Liver (tissue), 8 donors: ENCODE measurements at regions not wholly inside any gene's neighbourhood (a gene's known extent, or its start where the extent isn't known, plus 50 kb on each side); places are given as distances from the start of the nearest gene placed in this dataset.

ENCODE experiments used
- DNase-seq: peaks from one replicate; pipeline ENCODE4 v3.0.0-alpha.2; 2017; ENCODE audit warnings: low spot score
- H3K27ac ChIP-seq, 2 donors: one replicate each; pipeline ENCODE4 v1.7.0; 2013; ENCODE audit warnings: inconsistent platforms in 2 of 2, low read length in 2 of 2, control low read depth in 1 of 2, low read depth in 1 of 2, mild to moderate bottlenecking in 1 of 2
- H3K27me3 ChIP-seq, 4 donors: one replicate each; pipeline versions ENCODE4 v1.6.1 to v1.7.0; 2013; ENCODE audit warnings: low read length in 3 of 4, inconsistent platforms in 1 of 4, mild to moderate bottlenecking in 1 of 4, moderate library complexity in 1 of 4; ENCODE audit not compliant: control insufficient read depth in 4 of 4, insufficient read depth in 4 of 4
- H3K36me3 ChIP-seq, 4 donors: one replicate each; pipeline versions ENCODE4 v1.6.1 to v1.7.0; 2013; ENCODE audit warnings: low read length in 3 of 4, mild to moderate bottlenecking in 3 of 4, low read depth in 1 of 4, moderate library complexity in 1 of 4; ENCODE audit not compliant: control insufficient read depth in 4 of 4, insufficient read depth in 3 of 4
- H3K4me1 ChIP-seq, 4 donors: one replicate each; pipeline versions ENCODE4 v1.6.1 to v1.7.0; 2013; ENCODE audit warnings: low read length in 3 of 4, mild to moderate bottlenecking in 3 of 4, moderate library complexity in 1 of 4; ENCODE audit not compliant: control insufficient read depth in 4 of 4, insufficient read depth in 4 of 4
- H3K4me3 ChIP-seq, 3 donors: one replicate each; pipeline versions ENCODE4 v1.6.1 to v1.7.0; 2013; ENCODE audit warnings: low read length in 3 of 3, control low read depth in 1 of 3, low read depth in 1 of 3, mild to moderate bottlenecking in 1 of 3
- H3K9ac ChIP-seq, 2 donors: one replicate each; pipeline ENCODE4 v1.7.0; 2013; ENCODE audit warnings: low read length in 2 of 2, mild to moderate bottlenecking in 2 of 2, moderate library complexity in 2 of 2, control low read depth in 1 of 2, low read depth in 1 of 2
- H3K9me3 ChIP-seq, 4 donors: one replicate each; pipeline versions ENCODE4 v1.6.1 to v1.7.0; 2013; ENCODE audit warnings: low read length in 3 of 4; ENCODE audit not compliant: control insufficient read depth in 4 of 4
- ATF3 ChIP-seq: IDR thresholded peaks from 2 replicates; pipeline ENCODE4 v1.6.1; 2016; ENCODE audit warnings: antibody characterized with exemption
- CTCF ChIP-seq: fragments of 150-350 bp; IDR thresholded peaks from 2 replicates; pipeline ENCODE4 v1.5.1; 2017; ENCODE audit warnings: improper control_type of control experiment, low read depth, low read length; ENCODE audit not compliant: missing input control
- FOXA1 ChIP-seq: IDR thresholded peaks from 2 replicates; pipeline ENCODE4 v1.6.1; 2016; ENCODE audit warnings: antibody characterized with exemption
- FOXA2 ChIP-seq: IDR thresholded peaks from 2 replicates; pipeline ENCODE4 v1.6.1; 2016; ENCODE audit warnings: antibody characterized with exemption
- GABPA ChIP-seq, 2 donors: IDR thresholded peaks in 1 of 2; conservative IDR thresholded peaks in 1 of 2; 2 replicates each; pipeline ENCODE4 v1.6.1; 2016; ENCODE audit warnings: antibody characterized with exemption in 2 of 2, mild to moderate bottlenecking in 1 of 2, moderate library complexity in 1 of 2
- HNF4A ChIP-seq, 2 donors: conservative IDR thresholded peaks; 2 replicates each; pipeline ENCODE4 v1.6.1; 2016; ENCODE audit warnings: antibody characterized with exemption in 2 of 2, mild to moderate bottlenecking in 2 of 2
- HNF4G ChIP-seq: IDR thresholded peaks from 2 replicates; pipeline ENCODE4 v1.6.1; 2016; ENCODE audit warnings: antibody characterized with exemption
- JUND ChIP-seq, 2 donors: IDR thresholded peaks; 2 replicates each; pipeline ENCODE4 v1.6.1; 2016; ENCODE audit warnings: antibody characterized with exemption in 2 of 2
- NR2F2 ChIP-seq: IDR thresholded peaks from 2 replicates; pipeline ENCODE4 v1.6.1; 2016; ENCODE audit warnings: antibody characterized with exemption
- RAD21 ChIP-seq, 2 donors: IDR thresholded peaks; 2 replicates each; pipeline ENCODE4 v1.6.1; 2016; ENCODE audit warnings: antibody characterized with exemption in 2 of 2, mild to moderate bottlenecking in 2 of 2
- REST ChIP-seq: IDR thresholded peaks from 2 replicates; pipeline ENCODE4 v1.6.1; 2016; ENCODE audit warnings: antibody characterized with exemption, mild to moderate bottlenecking
- RXRA ChIP-seq, 2 donors: IDR thresholded peaks; 2 replicates each; pipeline ENCODE4 v1.6.1; 2017 to 2018; ENCODE audit warnings: antibody characterized with exemption in 2 of 2, mild to moderate bottlenecking in 1 of 2
- SP1 ChIP-seq: IDR thresholded peaks from 2 replicates; pipeline ENCODE4 v1.6.1; 2018; ENCODE audit warnings: antibody characterized with exemption, mild to moderate bottlenecking
- TAF1 ChIP-seq: conservative IDR thresholded peaks from 2 replicates; pipeline ENCODE4 v1.6.1; 2016; ENCODE audit warnings: antibody characterized with exemption, mild to moderate bottlenecking
- YY1 ChIP-seq: IDR thresholded peaks from 2 replicates; pipeline ENCODE4 v1.6.1; 2016; ENCODE audit warnings: antibody characterized with exemption, mild to moderate bottlenecking
- WGBS: extraction: QIAGEN DNeasy Blood & Tissue Kit; methylation state at CpG from one replicate; pipeline ENCODE4 v1.1.7; 2013; 5-methylcytosine and 5-hydroxymethylcytosine counted together
- TF ChIP-seq, protein P1 (sequence below): IDR thresholded peaks from 2 replicates; pipeline ENCODE4 v1.6.1; 2016; ENCODE audit warnings: antibody characterized with exemption
- TF ChIP-seq, protein P2 (sequence below): IDR thresholded peaks from 2 replicates; pipeline ENCODE4 v1.6.1; 2016; ENCODE audit warnings: antibody characterized with exemption
- donor health status: healthy.
- donor health status: healthy.
- donor health status: healthy.
- donor health status: healthy.
- donor health status: healthy.

GRCh38 chr20:40188319-40188718, 500.7 kb downstream of the MAFB start (continued):
- TF ChIP-seq, protein P1, sequence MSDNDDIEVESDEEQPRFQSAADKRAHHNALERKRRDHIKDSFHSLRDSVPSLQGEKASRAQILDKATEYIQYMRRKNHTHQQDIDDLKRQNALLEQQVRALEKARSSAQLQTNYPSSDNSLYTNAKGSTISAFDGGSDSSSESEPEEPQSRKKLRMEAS = no peak

- no peak for TF ChIP-seq ATF3
- no peak for TF ChIP-seq JUND (IDR thresholded peaks at IDR 0.05)
- no peak for TF ChIP-seq TAF1
- TF ChIP-seq SP1 = no peak
- no peak for TF ChIP-seq HNF4A (conservative IDR thresholded peaks at IDR 0.05)
- TF ChIP-seq RAD21 (IDR thresholded peaks at IDR 0.05) = no peak
- TF ChIP-seq YY1 = no peak
- no peak for TF ChIP-seq FOXA1
- no peak for TF ChIP-seq CTCF
- TF ChIP-seq HNF4G = no peak
- TF ChIP-seq NR2F2 = no peak
- TF ChIP-seq, protein P2, sequence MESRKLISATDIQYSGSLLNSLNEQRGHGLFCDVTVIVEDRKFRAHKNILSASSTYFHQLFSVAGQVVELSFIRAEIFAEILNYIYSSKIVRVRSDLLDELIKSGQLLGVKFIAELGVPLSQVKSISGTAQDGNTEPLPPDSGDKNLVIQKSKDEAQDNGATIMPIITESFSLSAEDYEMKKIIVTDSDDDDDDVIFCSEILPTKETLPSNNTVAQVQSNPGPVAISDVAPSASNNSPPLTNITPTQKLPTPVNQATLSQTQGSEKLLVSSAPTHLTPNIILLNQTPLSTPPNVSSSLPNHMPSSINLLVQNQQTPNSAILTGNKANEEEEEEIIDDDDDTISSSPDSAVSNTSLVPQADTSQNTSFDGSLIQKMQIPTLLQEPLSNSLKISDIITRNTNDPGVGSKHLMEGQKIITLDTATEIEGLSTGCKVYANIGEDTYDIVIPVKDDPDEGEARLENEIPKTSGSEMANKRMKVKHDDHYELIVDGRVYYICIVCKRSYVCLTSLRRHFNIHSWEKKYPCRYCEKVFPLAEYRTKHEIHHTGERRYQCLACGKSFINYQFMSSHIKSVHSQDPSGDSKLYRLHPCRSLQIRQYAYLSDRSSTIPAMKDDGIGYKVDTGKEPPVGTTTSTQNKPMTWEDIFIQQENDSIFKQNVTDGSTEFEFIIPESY = no peak
- TF ChIP-seq FOXA2 = no peak
- Histone ChIP-seq H3K27ac (no peak overlapping the region), H3K9ac (no peak overlapping the region), H3K27me3 (no peaks in the 10 kb centered on the region), H3K9me3 (no peaks in the 10 kb centered on the region), H3K36me3 (no peaks in the 10 kb centered on the region), H3K4me1 (no peaks in the 10 kb centered on the region), H3K4me3 (no peak overlapping the region)
- no peak for DNase-seq
- WGBS = 81% methylated on average over 2 of the region's 2 CpGs
Observed at GRCh38 chr20:40186826-40187225, 502.2 kb downstream of the MAFB start.

- no peak for DNase-seq
- no peak overlapping the region for H3K27ac ChIP-seq
- H3K9me3 ChIP-seq = no peaks in the 10 kb centered on the region
- WGBS = 80% methylated on average over 3 of the region's 3 CpGs
- H3K9ac ChIP-seq = no peak overlapping the region
- H3K36me3 ChIP-seq = no peaks in the 10 kb centered on the region
- no peaks in the 10 kb centered on the region for H3K27me3 ChIP-seq
- TF ChIP-seq, protein P2 = no peak
- no peak for TF ChIP-seq REST
- no peak for TF ChIP-seq NR2F2
- TF ChIP-seq JUND (IDR thresholded peaks at IDR 0.05) = no peak
- no peak for TF ChIP-seq TAF1
- TF ChIP-seq RAD21 (IDR thresholded peaks at IDR 0.05) = no peak
- no peak for TF ChIP-seq CTCF
- TF ChIP-seq GABPA (IDR thresholded peaks at IDR 0.05 in 1 of 2, conservative IDR thresholded peaks at IDR 0.05 in 1 of 2) = no peak
- TF ChIP-seq SP1 = no peak
- no peak for TF ChIP-seq RXRA (IDR thresholded peaks at IDR 0.05)
- no peak overlapping the region for H3K4me3 ChIP-seq
- no peaks in the 10 kb centered on the region for H3K4me1 ChIP-seq
Observed at GRCh38 chr20:40181676-40182075, 507.4 kb downstream of the MAFB start.
